ENCODE measurements at regions not wholly inside any gene's neighbourhood (a gene's known extent, or its start where the extent isn't known, plus 50 kb on each side); places are given as distances from the start of the nearest gene placed in this dataset.
"Not testable (repeated sequence)": the region's sequence is repeated elsewhere in the genome, so short reads cannot be mapped to it uniquely, and the experiment has no call there.

DNA sequence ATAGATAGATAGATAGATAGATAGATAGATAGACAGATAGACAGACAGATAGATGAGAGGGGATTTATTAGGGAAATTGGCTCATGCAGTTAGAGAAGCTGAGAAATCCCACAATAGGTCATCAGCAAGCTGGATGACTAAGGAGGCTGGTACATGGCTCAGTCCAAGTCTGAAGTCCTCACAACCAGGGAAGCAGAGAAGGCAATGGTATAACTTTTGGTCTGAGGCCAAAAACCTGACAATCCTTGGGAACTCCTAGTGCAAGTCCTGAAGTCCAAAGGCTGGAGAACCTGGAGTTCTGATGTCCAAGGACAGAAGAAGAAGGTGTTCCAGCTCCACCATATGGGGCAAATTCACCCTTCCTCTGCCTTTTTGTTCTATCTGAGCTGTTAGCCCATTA is 517.6 kb upstream of the ATP2B1 start:
- ATAC-seq: no peak
- intact Hi-C loops (cut with DNase I): no loop called here
- no peak for DNase-seq (ENCODE audit: missing footprints)

DNA sequence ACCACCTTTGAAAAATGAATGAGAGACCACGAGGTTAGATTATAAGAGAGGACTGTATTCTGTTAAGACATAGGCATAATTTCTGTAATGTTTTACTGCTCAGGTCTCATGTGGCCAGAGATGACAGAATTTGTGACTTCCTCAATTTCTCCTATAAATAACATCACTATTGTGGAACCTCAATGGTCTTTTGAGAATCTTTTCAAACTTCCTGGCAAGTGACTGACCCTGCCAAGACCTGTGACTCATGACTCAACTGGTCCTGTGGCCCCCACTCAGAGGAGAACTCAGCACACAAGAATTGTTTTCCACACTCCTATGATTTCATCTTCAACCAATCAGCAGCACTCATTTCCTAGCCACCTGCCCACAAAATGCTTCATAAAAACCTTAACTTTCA is 508.2 kb upstream of the ATP2B1 start:
- no peak for ATAC-seq
- intact Hi-C loops (cut with DNase I): no loop called here
- DNase-seq (ENCODE audit: missing footprints): no peak

GRCh38 chr12:90216020-90216552 is 507.4 kb upstream of the ATP2B1 start:
- intact Hi-C loops (cut with DNase I): no loop called here
- DNase-seq (ENCODE audit: missing footprints) (no peak), ATAC-seq (no peak)

GRCh38 chr12:90211017-90211416 is 502.4 kb upstream of the ATP2B1 start:
- DNase-seq (ENCODE audit: missing footprints) (no peak), ATAC-seq (no peak)
- intact Hi-C loops (cut with DNase I): no loop called here

DNA sequence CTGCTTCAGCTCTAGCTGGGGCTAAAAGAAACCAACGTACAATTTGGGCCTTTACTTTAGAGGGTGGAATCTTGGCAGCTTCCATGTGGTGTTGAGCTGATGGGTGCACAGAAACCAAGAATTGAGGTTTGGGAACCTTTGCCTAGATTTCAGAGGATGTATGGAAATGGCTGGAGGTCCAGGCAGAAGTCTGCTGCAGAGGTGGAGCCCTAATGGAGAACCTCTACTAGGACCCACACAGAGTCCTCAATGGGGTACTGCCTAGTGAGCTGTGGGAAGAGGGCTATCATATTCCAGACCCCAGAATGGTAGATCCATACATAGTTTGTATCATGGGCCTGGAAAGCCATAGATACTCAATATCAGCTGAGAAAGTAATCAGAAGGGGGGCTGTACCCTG is 500.4 kb upstream of the ATP2B1 start:
- DNase-seq (ENCODE audit: missing footprints) (peak; percentile 5), ATAC-seq (no peak)
- intact Hi-C loops (cut with DNase I): no loop called here

DNA sequence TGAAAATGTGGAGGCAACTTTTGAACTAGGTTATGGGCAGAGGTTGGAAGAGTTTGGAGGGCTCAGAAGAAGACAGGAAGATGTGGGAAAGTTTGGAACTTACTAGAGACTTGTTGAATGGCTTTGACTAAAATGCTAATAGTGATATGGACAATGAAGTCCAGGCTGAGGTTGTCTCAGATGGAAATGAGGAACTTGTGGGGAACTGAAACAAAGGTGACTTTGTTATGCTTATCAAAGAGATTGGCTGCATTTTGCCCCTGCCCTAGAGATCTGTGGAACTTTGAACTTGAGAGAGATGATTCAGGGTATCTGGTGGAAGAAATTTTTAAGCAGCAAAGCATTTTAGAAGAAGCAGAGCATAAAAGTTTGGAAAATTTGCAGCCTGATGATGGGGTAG is 499.7 kb upstream of the ATP2B1 start:
- DNase-seq (ENCODE audit: missing footprints); intact Hi-C loops (cut with DNase I); ATAC-seq: not testable (repeated sequence)

- DNase-seq (ENCODE audit: missing footprints) (no peak), ATAC-seq (no peak)
- intact Hi-C loops (cut with DNase I): no loop called here
Observed at GRCh38 chr12:90207799-90208198, 499.2 kb upstream of the ATP2B1 start.

DNA sequence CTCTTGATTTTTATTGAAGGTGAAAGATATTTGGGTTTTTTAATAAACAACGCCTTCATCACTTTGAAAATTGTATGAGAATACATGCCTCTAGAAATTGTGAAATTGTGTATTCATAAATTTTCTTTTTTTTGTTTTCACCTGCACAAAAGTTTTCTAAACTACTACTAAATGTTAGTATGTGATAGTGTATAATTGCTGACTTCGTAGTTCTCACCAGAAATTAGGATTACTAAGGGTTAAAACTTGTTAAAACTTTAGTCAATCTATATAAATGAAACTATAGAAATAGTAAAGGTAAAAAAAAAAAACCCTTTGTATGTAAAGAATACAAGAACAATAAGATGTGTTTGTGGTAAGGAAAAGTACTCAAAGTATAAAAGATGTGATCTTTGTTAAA is 496.5 kb upstream of the ATP2B1 start:
- intact Hi-C loops (cut with DNase I): no loop called here
- ATAC-seq (no peak), DNase-seq (ENCODE audit: missing footprints) (no peak)

GRCh38 chr12:90203556-90203955 is 494.9 kb upstream of the ATP2B1 start:
- intact Hi-C loops (cut with DNase I): no loop called here
- DNase-seq (ENCODE audit: missing footprints): no peak
- no peak for ATAC-seq

DNA sequence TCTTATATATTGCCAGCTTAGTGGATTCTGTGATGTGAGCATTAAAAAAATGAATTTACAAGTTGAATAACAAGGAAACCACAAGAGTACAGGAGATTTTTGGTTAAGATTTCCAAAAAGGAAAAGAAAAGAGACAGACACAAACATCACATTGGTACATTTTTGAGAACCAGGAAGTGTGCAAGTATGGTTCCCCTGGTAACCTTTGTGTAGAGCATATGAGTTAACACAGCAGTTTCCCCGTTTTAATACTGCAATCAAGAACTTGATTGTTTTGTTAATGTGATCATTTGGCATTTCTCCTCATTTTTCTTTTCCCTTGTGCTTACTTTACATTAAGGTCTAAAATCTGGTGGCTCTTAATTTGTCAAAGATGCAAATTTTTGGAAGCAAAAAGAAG is 490.4 kb upstream of the ATP2B1 start:
- DNase-seq (ENCODE audit: missing footprints) (no peak), ATAC-seq (no peak)
- intact Hi-C loops (cut with DNase I): no loop called here

DNA sequence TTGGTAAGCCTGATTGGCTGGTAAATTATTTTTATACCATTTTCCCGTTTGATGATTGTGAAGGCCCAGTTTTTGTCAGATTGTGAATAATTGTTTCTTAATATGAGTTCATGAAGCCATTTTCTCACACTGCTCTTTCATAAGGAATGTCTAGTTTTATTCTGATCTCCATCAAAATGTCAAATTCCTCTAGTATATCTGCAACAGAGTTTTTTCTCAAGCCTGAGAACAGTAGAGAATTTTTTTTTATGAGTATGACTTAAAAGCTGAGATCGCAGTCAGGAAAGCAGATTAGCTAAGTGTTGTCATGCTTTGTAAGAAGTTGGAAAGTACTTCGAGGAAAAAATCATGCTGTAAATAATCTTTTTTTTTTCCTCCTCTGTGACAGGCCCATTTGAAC is 484.9 kb upstream of the ATP2B1 start:
- no peak for DNase-seq (ENCODE audit: missing footprints)
- intact Hi-C loops (cut with DNase I): no loop called here
- no peak for ATAC-seq

DNA sequence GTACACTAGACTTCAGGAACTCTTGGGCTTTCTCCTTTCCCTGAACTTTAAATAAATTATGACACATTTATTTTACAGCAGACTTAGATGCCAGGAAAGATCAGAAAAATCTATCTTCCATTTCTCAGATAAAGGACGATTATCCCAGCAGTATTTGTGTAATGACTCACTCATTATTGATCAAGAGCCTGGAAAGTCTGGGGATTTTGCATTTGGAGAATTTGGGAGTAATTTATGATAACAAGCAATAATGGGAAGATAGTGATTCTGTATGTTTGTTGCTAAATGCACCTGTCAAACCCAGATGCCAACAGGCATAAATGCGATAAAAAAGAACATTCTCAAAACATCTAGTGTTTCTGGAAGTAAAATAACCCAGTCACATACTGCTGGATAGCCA is 480.2 kb upstream of the ATP2B1 start:
- ATAC-seq (no peak), DNase-seq (ENCODE audit: missing footprints) (no peak)
- intact Hi-C loops (cut with DNase I): no loop called here

DNA sequence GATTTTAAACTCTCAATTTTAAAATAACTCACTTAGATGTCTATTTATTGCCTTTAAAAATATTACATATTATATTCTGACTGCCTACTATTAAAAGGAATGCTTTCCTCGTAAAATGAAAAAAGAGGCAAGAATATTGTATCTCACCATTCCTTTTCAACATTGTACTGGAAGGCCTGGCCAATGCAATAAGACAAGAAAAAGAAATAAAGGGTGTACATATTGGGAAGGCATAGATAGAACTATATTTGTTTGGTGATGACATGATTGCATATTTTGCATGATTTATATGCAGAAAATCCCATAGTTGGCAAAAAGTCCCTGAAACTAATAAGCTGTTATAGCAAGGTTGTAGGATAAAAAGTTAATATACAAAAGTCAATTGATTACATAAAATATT is 474.6 kb upstream of the ATP2B1 start:
- DNase-seq (ENCODE audit: missing footprints) (no peak), ATAC-seq (no peak)
- intact Hi-C loops (cut with DNase I): no loop called here

DNA sequence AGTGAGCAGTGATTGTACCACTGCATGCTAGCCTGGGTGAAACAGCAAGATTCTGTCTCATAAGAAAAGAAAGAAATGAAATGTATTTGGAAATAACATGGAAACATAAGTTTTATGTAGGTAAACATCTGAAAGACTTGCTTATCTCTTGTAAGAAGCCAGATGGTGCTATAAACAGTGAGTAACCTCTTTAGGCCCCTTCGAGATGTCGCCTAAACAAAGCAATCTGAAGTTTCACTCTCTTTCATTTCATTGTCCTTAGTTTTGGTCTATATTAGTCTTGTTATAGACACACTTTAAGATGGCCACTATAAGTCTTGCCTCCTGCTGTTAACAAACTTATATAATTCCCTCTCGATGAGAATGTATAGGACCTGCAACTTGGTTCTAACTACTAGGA is 472.6 kb upstream of the ATP2B1 start:
- DNase-seq (ENCODE audit: missing footprints) (no peak), ATAC-seq (no peak)
- intact Hi-C loops (cut with DNase I): no loop called here

DNA sequence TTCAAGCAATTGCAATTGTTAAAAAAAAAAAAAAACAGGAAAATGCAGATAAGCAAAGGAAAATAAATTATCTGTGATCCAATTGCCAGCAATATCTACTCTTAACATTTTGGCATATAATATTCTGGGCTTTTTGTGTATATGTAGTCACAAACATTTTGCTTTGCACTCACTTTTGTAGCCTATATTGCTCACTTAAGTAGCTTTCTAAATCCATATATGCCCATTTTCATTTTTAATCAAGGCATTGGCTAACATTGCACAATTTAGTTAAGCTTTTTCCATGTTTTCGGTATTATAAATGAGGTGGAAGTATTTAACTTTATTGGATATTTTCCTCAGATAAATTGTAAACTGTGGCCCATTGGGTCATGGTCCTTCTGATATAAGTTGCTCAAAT is 466.3 kb upstream of the ATP2B1 start:
- intact Hi-C loops (cut with DNase I): no loop called here
- no peak for DNase-seq (ENCODE audit: missing footprints)
- ATAC-seq: no peak

DNA sequence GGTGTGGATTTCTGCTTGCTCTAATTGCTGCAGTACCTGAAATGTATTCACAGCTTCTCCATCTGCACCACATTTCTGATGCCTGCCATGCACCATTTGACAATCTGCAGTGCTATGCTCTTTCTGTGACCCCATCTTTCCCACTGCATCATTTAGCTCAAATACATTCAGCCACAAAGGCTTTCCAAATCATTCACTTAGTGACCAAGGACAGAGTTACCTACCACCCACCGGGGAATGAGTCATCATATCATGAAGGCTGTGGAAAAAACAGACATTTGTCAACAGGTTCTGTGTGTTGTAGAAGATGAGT is 465.5 kb upstream of the ATP2B1 start:
- DNase-seq (ENCODE audit: missing footprints) (no peak), ATAC-seq (no peak)
- intact Hi-C loops (cut with DNase I): no loop called here

- no peak for ATAC-seq
- intact Hi-C loops (cut with DNase I): no loop called here
- DNase-seq (ENCODE audit: missing footprints): no peak
Observed at GRCh38 chr12:90173499-90174197, 465.0 kb upstream of the ATP2B1 start.

GRCh38 chr12:90172524-90172923 is 463.9 kb upstream of the ATP2B1 start:
- no peak for DNase-seq (ENCODE audit: missing footprints)
- intact Hi-C loops (cut with DNase I): no loop called here
- ATAC-seq: no peak

GRCh38 chr12:90170740-90171139 is 462.1 kb upstream of the ATP2B1 start:
- intact Hi-C loops (cut with DNase I): no loop called here
- ATAC-seq (no peak), DNase-seq (ENCODE audit: missing footprints) (no peak)

DNA sequence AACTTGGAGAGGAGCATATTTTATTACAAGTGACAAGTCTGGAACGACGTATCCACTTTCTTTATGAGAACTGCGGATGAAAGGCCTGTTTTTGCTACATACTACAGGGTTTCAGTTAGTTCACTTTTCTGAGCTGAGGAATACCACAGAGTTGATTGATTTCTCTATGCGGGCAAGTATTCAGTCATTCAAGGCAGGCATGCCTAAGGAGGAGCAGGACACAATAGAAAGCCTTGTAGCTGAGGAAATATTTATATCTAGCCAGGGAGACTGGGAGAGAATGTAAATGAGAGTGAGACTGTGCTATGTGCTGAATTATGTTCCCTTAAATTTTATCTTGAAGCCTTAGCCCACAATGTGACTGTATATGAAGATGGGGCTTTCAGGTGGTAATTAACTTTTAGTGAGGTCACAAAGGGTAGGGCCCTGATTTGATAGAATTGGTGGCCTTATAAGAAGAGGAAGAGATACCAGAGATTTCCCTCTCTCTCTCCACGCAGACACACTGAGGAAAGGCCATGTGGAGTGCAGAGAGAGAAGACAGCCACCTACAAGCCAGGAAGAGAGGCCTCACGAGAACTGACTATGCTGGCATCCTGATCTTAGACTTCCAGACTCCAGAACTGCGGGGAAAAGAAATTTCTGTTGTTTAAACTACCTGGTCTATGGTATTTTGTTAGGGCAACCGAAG is 459.0 kb upstream of the ATP2B1 start:
- no peak for ATAC-seq
- no peak for DNase-seq (ENCODE audit: missing footprints)
- intact Hi-C loops (cut with DNase I): no loop called here

GRCh38 chr12:90166671-90167070 is 458.0 kb upstream of the ATP2B1 start:
- intact Hi-C loops (cut with DNase I): no loop called here
- no peak for ATAC-seq

More at GRCh38 chr12:90166671-90167070, 458.0 kb upstream of the ATP2B1 start:
- DNase-seq (ENCODE audit: missing footprints): no peak
